ENCODE measurements at regions not wholly inside any gene's neighbourhood (a gene's known extent, or its start where the extent isn't known, plus 50 kb on each side); places are given as distances from the start of the nearest gene placed in this dataset.

DNA sequence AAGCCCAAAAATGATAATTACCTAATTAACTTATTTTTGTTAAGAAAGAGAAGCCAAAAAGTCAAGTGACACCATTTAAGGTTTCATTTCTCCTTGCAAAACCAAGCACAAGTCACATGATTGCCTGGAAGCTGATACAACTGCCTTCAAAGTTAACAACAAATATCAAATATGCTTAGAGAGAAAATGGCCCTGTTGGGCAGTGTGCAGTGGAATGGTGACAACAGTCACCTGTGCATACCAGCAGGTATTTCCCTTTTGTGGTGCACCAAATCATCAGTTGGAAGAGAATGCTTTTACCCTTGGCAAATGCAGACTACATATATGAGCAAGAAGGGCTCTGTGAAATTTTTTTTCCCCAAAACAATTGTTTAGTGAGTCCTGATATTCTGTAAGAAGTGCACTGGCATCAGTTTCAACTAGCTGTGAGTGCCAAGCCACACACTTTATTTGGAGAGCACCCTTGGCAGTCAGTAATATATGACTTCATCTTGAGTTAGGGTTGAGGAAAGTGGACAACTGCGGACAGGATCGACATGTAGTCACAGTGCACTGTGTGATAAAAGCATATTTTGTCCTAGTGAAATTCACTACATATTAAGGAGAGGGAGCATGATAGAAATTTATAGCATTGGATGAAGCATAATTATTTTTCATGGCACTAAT lies 74.9 kb upstream of the DOCK10 start:
- Mint-ChIP-seq H3K27me3 (no peaks in the 10 kb centered on the region), H3K9me3 (ENCODE audit: low read depth) (no peaks in the 10 kb centered on the region), H3K36me3 (ENCODE audit: insufficient read depth) (no peaks in the 10 kb centered on the region), H3K4me3 (ENCODE audit: low read depth) (no peak overlapping the region), H3K4me1 (ENCODE audit: low read depth) (no peaks in the 10 kb centered on the region), H3K27ac (no peak overlapping the region)
- no peak for DNase-seq (ENCODE audit: low spot score, unreplicated experiment)
- TF ChIP-seq, protein P1, sequence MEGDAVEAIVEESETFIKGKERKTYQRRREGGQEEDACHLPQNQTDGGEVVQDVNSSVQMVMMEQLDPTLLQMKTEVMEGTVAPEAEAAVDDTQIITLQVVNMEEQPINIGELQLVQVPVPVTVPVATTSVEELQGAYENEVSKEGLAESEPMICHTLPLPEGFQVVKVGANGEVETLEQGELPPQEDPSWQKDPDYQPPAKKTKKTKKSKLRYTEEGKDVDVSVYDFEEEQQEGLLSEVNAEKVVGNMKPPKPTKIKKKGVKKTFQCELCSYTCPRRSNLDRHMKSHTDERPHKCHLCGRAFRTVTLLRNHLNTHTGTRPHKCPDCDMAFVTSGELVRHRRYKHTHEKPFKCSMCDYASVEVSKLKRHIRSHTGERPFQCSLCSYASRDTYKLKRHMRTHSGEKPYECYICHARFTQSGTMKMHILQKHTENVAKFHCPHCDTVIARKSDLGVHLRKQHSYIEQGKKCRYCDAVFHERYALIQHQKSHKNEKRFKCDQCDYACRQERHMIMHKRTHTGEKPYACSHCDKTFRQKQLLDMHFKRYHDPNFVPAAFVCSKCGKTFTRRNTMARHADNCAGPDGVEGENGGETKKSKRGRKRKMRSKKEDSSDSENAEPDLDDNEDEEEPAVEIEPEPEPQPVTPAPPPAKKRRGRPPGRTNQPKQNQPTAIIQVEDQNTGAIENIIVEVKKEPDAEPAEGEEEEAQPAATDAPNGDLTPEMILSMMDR (IDR thresholded peaks at IDR 0.05; ENCODE audit: unreplicated experiment): no peak

DNA sequence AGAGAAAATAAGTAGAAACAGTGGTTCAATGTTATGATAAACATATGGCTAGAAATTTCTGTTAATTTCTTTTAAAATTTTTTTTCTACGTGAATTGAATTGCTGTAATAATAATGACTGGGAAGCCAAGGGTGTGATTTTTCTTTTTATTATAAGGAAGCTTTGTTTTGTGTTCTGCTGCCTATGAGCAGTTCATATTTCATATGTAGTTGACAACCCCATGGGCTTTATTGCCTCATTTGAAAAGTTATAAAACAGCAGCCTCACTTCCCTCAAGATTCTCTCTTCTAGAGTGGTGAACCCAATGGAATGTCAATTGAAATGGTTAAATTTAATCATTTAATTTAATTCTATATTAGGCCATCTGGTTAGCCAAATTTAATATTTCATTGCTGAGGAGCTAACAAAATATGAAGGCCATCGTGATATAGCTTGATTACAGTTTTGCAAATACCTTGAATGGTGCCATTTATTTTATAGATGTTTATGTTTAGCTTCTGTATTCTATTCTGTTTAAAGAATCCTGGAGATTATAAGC lies 72.6 kb upstream of the DOCK10 start:
- no peaks in the 10 kb centered on the region for H3K27me3 Mint-ChIP-seq
- no peak overlapping the region for H3K4me3 Mint-ChIP-seq (ENCODE audit: low read depth)
- TF ChIP-seq, protein P1 (IDR thresholded peaks at IDR 0.05; ENCODE audit: unreplicated experiment): no peak
- no peaks in the 10 kb centered on the region for H3K9me3 Mint-ChIP-seq (ENCODE audit: low read depth)
- H3K4me1 Mint-ChIP-seq (ENCODE audit: low read depth): no peaks in the 10 kb centered on the region
- DNase-seq (ENCODE audit: low spot score, unreplicated experiment): no peak
- no peaks in the 10 kb centered on the region for H3K36me3 Mint-ChIP-seq (ENCODE audit: insufficient read depth)
- no peak overlapping the region for H3K27ac Mint-ChIP-seq

DNA sequence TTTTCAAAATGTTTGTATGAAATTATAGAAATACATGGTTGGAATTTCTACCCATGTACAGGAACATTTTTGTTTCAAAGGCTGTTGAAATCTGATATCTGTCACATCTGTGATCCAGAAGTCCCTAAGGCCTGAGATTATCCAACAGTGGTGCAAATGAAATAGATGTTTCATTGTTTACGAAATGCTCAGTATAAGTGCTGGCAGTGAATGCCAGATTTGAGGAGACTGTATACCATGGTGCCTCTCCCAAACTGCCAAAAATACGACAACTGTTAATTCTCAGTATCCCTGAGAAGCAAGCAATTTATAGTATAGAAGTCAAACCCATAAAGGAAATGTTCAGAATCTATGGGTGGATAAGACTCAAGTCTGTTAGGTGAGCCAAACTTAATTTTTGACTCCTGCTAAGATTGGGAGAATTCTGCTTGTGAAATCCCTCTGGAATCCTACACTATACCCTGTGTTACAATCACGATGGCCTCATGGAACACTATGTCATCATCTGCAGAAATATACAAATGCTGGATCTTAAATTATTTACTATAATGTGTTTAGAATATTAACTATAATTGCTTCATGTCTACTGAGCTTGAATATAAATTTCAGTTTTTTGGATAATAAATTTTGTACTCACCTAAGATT lies 71.2 kb upstream of the DOCK10 start:
- DNase-seq (ENCODE audit: low spot score, unreplicated experiment): no peak
- H3K9me3 Mint-ChIP-seq (ENCODE audit: low read depth): no peaks in the 10 kb centered on the region
- TF ChIP-seq, protein P1 (IDR thresholded peaks at IDR 0.05; ENCODE audit: unreplicated experiment): no peak
- H3K36me3 Mint-ChIP-seq (ENCODE audit: insufficient read depth): no peaks in the 10 kb centered on the region
- H3K4me1 Mint-ChIP-seq (ENCODE audit: low read depth): no peaks in the 10 kb centered on the region
- no peak overlapping the region for H3K4me3 Mint-ChIP-seq (ENCODE audit: low read depth)
- no peak overlapping the region for H3K27ac Mint-ChIP-seq
- no peaks in the 10 kb centered on the region for H3K27me3 Mint-ChIP-seq

DNA sequence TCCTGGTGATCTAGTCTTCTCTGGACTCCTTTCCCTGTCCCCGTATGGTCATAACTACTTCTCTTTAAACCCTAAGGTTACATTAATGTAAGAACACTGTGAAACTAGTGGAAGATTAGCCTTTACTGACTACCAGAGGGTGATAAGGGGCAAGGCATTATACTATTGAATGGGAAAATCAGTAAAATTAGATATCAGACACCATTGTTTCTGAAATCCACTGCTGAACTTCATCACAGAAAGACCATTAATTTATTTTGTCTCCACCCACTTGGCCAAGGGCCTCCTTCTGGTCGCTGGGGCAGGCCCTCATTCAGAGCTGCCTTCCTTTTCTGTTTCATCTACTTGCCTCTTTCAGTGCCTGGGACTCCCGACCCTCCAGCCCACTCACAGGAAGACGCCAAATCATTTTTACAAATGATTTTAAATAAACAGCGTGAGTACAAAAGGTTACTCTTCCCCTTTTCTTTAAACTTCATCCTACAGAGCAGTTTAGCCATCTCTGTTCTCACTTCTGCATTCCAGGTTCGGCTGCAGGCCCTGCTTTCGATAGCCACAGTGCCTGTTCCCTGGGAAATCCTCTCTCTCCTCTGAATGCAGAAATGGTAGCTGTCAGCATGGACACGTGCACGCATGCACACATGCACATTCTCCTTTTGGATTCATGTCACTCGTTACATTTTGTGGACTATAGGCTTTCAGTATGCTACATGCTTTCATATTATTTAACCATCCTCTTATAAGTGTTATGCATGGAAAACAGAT lies 70.3 kb upstream of the DOCK10 start:
- no peaks in the 10 kb centered on the region for H3K9me3 Mint-ChIP-seq (ENCODE audit: low read depth)
- H3K4me1 Mint-ChIP-seq (ENCODE audit: low read depth): no peaks in the 10 kb centered on the region
- H3K4me3 Mint-ChIP-seq (ENCODE audit: low read depth): no peak overlapping the region
- no peak for DNase-seq (ENCODE audit: low spot score, unreplicated experiment)
- no peak overlapping the region for H3K27ac Mint-ChIP-seq
- no peaks in the 10 kb centered on the region for H3K36me3 Mint-ChIP-seq (ENCODE audit: insufficient read depth)
- TF ChIP-seq, protein P1 (IDR thresholded peaks at IDR 0.05; ENCODE audit: unreplicated experiment): no peak
- H3K27me3 Mint-ChIP-seq: no peaks in the 10 kb centered on the region

DNA sequence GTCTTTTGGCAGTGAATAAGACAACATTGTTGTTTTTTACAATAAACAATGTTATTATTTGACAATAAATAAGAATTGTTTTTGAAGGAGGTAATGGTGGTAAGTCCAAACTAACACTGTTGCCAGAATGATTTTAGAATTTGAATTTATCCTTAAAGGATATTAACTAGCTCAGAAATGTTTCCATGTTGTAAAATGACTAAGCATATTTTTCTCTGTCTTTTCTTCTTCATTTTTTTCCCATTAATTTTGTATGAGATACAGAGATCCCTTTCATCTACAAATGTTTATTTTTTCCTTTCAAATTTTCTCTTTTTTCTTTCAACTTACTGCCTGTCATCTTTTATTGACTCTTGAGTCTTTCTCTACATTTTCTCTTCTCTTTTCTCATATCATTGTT lies 66.5 kb upstream of the DOCK10 start:
- H3K4me1 Mint-ChIP-seq (ENCODE audit: low read depth): no peaks in the 10 kb centered on the region
- H3K27me3 Mint-ChIP-seq: no peaks in the 10 kb centered on the region

More for the DNA sequence above, 66.5 kb upstream of the DOCK10 start:
- TF ChIP-seq, protein P1 (IDR thresholded peaks at IDR 0.05; ENCODE audit: unreplicated experiment): no peak
- Mint-ChIP-seq H3K36me3 (ENCODE audit: insufficient read depth) (no peaks in the 10 kb centered on the region), H3K27ac (no peak overlapping the region), H3K9me3 (ENCODE audit: low read depth) (no peaks in the 10 kb centered on the region), H3K4me3 (ENCODE audit: low read depth) (no peak overlapping the region)
- DNase-seq (ENCODE audit: low spot score, unreplicated experiment): no peak
